COLO829 (cell line): ENCODE measurements at regions not wholly inside any gene's neighbourhood (a gene's known extent, or its start where the extent isn't known, plus 50 kb on each side); places are given as distances from the start of the nearest gene placed in this dataset.

Source experiments
- DNase-seq: peaks from one replicate; pipeline ENCODE4 v3.0.0; 2012; ENCODE audit warnings: low spot score

DNA sequence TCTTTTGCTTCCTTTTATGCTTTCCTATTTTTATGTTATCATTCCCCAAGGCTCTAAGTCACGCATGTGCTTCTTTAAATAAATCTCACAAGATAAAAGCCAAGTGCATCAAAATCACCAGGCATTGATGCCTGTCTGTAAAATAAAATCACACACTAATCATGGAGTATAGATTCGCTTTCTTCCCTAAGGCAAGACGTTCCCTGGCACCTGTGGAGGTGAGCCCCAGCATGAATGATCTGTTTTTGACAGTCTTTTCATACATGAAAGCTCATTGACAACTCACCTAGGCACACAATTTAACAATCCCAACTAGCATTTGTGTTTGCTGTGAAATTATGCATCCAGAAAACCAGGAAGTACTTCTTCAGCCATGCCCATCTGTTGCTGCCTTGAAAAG, 146.9 kb upstream of the DMAC1 start:
- DNase-seq = no peak

DNA sequence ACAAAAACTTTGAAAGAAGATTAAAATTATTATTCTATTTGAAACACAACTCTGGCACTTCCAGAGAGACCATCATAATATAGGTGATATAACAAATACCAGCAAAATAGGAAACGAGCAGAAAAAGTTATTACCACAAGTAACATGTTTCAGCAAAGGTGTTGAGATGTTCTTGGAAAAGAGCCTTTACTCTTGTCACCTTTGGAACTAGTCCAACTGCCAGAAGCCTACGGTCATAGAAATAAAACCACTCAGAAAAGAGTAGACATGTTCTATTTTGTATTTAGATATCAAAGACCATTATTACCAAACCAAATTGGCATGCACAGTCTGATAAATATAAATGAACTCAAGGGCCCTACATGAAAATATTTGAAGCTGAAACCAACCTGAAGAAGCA, 145.0 kb upstream of the DMAC1 start:
- DNase-seq = no peak

- no peak for DNase-seq
These were observed 138.3 kb upstream of the DMAC1 start for GRCh38 chr9:7937761-7938491.

DNA sequence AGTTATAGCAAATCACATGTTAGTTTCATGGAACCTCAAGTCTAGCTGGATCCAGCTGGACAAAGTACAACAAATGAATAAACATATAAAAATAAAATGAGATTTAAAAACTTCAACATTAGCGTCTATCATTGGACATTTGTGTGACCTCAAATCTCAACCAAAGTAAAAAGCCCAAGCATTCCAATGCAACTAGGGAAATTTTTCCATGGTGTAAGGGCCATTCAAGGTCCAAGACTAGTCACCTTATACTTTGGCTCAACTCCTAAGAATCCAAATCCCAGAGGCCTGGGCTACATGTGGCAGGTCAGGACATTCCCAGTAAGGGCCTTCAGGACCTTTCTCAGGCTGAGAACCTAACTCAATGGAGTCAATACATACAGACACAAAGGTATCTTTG, 137.4 kb upstream of the DMAC1 start:
- no peak for DNase-seq

GRCh38 chr9:7936163-7936562, 136.6 kb upstream of the DMAC1 start:
- DNase-seq = no peak

GRCh38 chr9:7935681-7936080, 136.1 kb upstream of the DMAC1 start:
- no peak for DNase-seq

DNA sequence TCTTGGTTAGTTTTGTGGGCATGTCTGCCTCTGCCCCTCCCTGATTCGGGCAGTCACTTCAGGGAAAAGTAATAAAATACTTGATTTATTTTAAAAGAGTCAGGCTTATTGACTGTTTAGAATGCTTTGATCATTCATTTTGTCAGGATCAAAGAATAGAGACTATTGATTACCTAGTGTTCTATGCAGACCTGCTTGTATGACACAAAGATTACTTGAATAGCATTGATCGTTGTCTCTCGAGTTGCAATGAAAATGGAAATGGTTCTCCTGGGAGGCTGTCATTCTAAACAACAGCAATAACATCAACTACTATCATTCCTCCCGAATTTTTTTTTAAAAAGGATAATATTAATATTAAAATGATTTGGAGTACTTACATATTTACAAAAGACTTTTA, 133.2 kb upstream of the DMAC1 start:
- DNase-seq = no peak

- no peak for DNase-seq
These were observed 131.0 kb upstream of the DMAC1 start for GRCh38 chr9:7930613-7931012.

DNA sequence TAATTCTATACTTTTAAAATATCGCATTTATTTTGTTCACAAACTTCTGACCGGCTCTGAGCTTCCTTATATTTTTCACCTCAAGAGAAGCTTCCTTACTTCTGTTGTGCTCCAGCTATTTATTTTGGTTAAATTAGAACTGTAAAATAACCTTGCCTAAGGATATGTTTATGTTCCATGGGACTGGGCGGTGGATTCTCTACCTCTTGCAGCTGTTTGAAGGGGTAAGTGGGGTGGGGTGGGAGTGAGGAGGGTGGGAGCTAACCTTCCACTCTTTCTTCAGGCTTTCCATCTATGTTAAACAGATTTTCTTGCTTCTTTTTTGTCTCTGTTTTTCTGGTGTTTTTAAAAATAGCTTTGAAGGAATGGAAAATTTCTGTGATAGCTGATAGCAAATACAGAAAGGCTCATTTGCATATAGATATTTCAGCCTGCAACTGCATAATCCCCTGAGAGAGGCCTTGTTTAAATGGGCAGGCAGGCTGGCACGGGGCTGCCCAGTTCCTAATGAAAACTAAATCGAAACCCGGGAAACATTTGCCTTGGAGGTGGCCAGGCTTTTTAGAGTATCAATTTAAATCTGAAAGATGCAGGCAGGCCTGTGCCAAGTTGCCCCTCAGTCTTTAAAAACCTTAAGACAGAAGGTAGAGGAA, 122.1 kb upstream of the DMAC1 start:
- no peak for DNase-seq

DNA sequence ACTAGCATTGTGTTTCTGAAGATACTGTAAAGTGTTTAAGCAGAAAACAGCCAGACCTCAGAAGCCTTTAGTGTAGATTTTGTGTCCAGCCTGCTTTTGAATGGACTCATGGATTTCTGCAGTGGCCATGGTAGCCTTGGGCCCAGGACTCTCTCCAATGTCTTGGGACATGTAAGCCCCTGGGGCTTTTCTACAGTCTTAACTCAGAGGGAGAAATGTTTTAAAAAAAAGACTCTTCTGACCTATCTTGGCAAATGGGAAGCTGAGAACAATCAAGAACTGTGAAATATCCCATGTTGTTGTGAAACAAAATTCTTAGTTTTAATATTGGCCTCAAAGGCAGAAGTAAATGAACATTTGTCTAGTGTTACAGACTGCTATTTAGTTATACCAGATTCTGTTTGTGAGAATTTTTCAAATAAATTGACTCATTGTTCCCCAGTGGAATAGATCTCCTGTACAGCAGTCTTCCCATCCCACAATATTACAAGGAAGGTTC, 112.5 kb upstream of the DMAC1 start:
- DNase-seq = peak; percentile 20

DNA sequence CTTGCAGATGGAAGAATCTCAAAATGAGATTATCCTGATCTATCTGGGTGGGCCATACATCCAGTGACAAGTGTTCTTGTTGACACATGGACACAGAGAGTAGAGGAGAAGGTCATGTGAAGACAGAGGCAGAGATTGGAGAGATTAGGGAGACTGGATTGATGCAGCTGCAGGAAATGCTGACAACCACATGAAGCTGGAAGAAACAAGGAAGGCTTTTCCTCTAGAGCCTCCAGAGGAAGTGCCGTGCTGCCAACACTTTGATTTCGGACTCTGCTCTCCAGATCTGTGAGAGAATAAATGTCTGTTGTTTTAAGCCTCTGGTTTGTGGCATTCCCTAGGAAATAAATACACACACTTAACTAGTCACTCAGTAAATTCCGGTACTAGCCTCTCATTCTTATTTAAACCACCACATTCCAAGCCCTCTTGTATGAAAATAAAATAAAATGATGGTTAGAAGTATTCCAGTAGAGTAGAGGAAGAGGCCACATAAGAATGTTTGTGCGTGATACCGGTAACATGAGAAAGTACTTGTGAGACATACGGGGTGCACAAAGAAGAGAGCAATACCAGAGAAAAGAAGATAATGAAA, 110.9 kb upstream of the DMAC1 start:
- DNase-seq = peak; percentile 6

GRCh38 chr9:7909537-7909936, 110.0 kb upstream of the DMAC1 start:
- DNase-seq = no peak

GRCh38 chr9:7907551-7908337, 108.2 kb upstream of the DMAC1 start:
- DNase-seq = peak; percentile 14

DNA sequence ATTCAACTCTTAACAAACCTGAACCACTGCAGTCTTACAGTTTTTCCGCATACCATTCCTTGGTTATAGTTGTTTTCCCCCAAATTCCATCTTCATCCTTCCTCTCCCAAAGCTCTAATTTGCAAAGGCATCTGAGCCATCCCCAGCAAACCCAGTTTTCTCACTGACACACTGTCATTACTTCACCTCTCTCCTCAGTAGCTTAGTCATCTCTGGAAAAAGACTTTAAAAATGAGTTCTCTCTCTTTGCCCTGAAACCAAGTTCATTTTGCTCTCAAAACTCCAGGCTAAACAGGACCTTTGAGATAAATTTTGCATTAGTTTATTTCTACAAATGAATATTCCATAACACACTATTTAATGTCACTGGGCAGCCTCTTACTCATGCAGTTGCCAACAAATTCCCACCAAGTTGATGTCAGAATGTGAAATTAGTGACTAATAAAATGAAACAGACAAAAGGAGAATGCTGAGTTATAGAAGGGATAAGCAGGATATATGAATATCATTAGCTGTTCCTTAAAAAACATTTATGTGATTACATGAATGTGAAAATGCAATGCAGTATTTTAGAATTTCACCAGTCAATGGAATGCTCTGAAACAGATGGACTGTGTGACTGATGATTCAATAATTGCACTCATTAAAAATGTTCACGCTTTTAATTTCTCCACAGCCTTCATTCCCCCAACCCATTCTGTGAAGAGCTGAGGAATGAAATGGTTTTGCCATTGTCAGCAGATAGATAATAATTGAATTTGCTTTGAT, 107.4 kb upstream of the DMAC1 start:
- no peak for DNase-seq

DNA sequence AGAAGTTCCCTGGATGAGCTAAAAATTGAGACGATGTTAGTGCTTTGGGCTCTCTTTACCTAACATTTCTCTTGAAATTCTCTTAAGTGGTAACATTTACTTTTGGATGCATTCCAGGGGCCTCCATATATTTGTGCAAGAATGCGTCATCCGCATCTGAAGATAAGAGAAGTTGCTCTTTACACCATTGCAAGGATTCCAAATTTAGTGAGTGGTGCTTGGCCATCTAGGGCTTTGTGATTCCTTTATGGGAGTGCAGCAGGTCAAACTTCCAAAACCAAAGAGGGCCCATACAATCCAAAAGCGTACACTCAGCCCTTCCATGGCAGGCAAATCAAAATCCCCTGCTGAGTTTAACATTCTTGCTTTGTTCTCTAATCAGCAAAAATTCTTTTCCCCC, 102.0 kb upstream of the DMAC1 start:
- DNase-seq = no peak

DNA sequence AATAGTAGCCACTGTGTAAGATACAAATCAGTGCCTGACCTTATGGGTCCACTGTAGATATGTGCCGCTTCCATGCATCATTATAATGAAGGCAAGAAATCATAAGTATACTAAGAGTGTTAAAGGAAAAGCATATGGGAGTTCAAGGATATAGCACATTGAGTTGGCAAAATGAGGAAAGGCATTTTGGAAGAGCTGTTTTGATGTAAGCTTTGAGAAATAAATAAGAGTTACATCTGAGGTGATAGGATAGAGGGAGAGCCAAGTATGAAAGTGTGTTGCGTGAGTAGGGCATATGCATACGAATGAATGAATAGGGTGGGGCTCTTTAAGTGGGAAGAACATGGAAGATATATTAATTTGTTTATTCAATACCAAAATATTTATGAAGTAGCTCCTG, 101.0 kb upstream of the DMAC1 start:
- no peak for DNase-seq

DNA sequence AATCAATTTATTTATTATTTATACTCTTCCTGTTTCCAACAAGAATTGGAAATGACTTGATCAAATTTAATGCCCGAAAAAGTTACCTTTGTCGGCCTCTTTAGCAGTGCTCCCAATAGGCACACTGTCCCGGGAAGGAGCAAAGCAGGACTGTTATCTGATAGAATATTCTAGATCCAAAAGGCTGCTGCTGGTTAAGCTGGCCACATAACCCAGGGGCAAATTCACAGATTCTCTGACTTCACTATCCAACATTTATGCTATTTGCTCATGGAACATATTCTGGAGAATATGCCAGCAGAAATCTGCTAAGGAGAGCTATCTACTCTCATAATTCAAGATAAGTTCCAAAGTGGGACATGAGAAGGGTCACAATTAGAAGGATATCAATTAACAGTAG, 100.2 kb upstream of the DMAC1 start:
- no peak for DNase-seq

DNA sequence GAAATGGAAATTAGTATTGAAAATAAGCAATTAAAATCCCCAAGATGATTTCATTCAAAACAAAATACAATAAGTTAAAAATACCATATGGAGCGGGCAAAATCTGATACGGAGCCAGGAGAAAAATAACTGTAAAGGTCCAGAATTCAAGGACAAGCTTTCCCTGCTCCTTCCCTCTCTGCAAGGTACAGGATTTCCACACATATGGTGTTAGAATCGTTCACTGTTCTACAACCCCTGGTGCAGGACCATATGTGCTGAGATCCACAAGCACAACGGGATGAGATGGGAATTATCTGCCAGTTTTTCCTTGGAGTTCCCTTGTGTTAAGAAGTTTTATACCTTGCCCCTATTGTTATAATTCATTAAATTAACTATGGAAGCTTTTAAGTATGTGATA, 94.7 kb upstream of the DMAC1 start:
- DNase-seq = no peak

- no peak for DNase-seq
These were observed 93.4 kb upstream of the DMAC1 start for GRCh38 chr9:7892975-7893374.

DNA sequence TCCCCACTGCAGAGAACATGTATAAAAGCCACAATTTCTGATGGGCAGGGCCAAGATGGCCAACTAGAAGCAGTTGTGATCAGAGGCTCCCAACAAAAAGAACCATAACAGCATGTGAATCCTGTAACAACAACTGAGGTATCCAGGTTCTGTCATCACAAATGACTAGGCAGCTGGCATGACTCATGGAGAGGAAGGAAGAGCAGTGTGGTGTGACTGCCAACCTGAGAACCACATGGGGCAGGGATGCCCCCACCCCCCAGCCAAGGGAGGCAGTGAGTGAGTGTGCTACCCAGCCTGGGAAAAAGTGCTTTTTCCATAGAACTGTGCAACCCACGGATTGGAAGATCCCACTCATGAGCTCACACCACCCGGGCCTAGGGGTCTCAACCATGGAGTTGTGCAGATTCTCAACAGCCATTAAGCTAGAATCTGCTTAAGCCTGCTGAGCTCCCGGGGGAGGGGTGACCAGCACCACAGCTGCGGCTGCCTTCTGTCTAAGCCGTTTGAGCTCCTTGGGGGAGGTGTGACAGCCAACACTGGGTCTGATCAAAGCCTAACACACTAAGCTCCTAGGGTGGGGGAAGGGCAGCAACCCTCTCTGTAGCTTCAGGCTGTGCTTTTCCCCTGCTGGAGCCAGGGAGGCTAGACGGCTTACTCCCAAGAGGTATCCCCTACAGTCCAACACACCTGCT, 80.1 kb upstream of the DMAC1 start:
- no peak for DNase-seq
